Liver (tissue), 8 donors: ENCODE measurements at regions not wholly inside any gene's neighbourhood (a gene's known extent, or its start where the extent isn't known, plus 50 kb on each side); places are given as distances from the start of the nearest gene placed in this dataset.

Source experiments
- DNase-seq: peaks from one replicate; pipeline ENCODE4 v3.0.0-alpha.2; 2017; ENCODE audit warnings: low spot score
- H3K27ac ChIP-seq, 2 donors: one replicate each; pipeline ENCODE4 v1.7.0; 2013; ENCODE audit warnings: inconsistent platforms in 2 of 2, low read length in 2 of 2, control low read depth in 1 of 2, low read depth in 1 of 2, mild to moderate bottlenecking in 1 of 2
- H3K27me3 ChIP-seq, 4 donors: one replicate each; pipeline versions ENCODE4 v1.6.1 to v1.7.0; 2013; ENCODE audit warnings: low read length in 3 of 4, inconsistent platforms in 1 of 4, mild to moderate bottlenecking in 1 of 4, moderate library complexity in 1 of 4; ENCODE audit not compliant: control insufficient read depth in 4 of 4, insufficient read depth in 4 of 4
- H3K36me3 ChIP-seq, 4 donors: one replicate each; pipeline versions ENCODE4 v1.6.1 to v1.7.0; 2013; ENCODE audit warnings: low read length in 3 of 4, mild to moderate bottlenecking in 3 of 4, low read depth in 1 of 4, moderate library complexity in 1 of 4; ENCODE audit not compliant: control insufficient read depth in 4 of 4, insufficient read depth in 3 of 4
- H3K4me1 ChIP-seq, 4 donors: one replicate each; pipeline versions ENCODE4 v1.6.1 to v1.7.0; 2013; ENCODE audit warnings: low read length in 3 of 4, mild to moderate bottlenecking in 3 of 4, moderate library complexity in 1 of 4; ENCODE audit not compliant: control insufficient read depth in 4 of 4, insufficient read depth in 4 of 4
- H3K4me3 ChIP-seq, 3 donors: one replicate each; pipeline versions ENCODE4 v1.6.1 to v1.7.0; 2013; ENCODE audit warnings: low read length in 3 of 3, control low read depth in 1 of 3, low read depth in 1 of 3, mild to moderate bottlenecking in 1 of 3
- H3K9ac ChIP-seq, 2 donors: one replicate each; pipeline ENCODE4 v1.7.0; 2013; ENCODE audit warnings: low read length in 2 of 2, mild to moderate bottlenecking in 2 of 2, moderate library complexity in 2 of 2, control low read depth in 1 of 2, low read depth in 1 of 2
- H3K9me3 ChIP-seq, 4 donors: one replicate each; pipeline versions ENCODE4 v1.6.1 to v1.7.0; 2013; ENCODE audit warnings: low read length in 3 of 4; ENCODE audit not compliant: control insufficient read depth in 4 of 4
- EGR1 ChIP-seq, 2 donors: IDR thresholded peaks; 2 replicates each; pipeline ENCODE4 v1.6.1; 2016 to 2018; ENCODE audit warnings: antibody characterized with exemption in 2 of 2, low read depth in 2 of 2
- FOXA1 ChIP-seq: IDR thresholded peaks from 2 replicates; pipeline ENCODE4 v1.6.1; 2016; ENCODE audit warnings: antibody characterized with exemption
- FOXA2 ChIP-seq: IDR thresholded peaks from 2 replicates; pipeline ENCODE4 v1.6.1; 2016; ENCODE audit warnings: antibody characterized with exemption
- GABPA ChIP-seq, 2 donors: IDR thresholded peaks in 1 of 2; conservative IDR thresholded peaks in 1 of 2; 2 replicates each; pipeline ENCODE4 v1.6.1; 2016; ENCODE audit warnings: antibody characterized with exemption in 2 of 2, mild to moderate bottlenecking in 1 of 2, moderate library complexity in 1 of 2
- HNF4A ChIP-seq, 2 donors: conservative IDR thresholded peaks; 2 replicates each; pipeline ENCODE4 v1.6.1; 2016; ENCODE audit warnings: antibody characterized with exemption in 2 of 2, mild to moderate bottlenecking in 2 of 2
- HNF4G ChIP-seq: IDR thresholded peaks from 2 replicates; pipeline ENCODE4 v1.6.1; 2016; ENCODE audit warnings: antibody characterized with exemption
- JUND ChIP-seq, 2 donors: IDR thresholded peaks; 2 replicates each; pipeline ENCODE4 v1.6.1; 2016; ENCODE audit warnings: antibody characterized with exemption in 2 of 2
- MAX ChIP-seq: IDR thresholded peaks from 2 replicates; pipeline ENCODE4 v1.6.1; 2016; ENCODE audit warnings: antibody characterized with exemption
- NR2F2 ChIP-seq: IDR thresholded peaks from 2 replicates; pipeline ENCODE4 v1.6.1; 2016; ENCODE audit warnings: antibody characterized with exemption
- RAD21 ChIP-seq, 2 donors: IDR thresholded peaks; 2 replicates each; pipeline ENCODE4 v1.6.1; 2016; ENCODE audit warnings: antibody characterized with exemption in 2 of 2, mild to moderate bottlenecking in 2 of 2
- REST ChIP-seq: IDR thresholded peaks from 2 replicates; pipeline ENCODE4 v1.6.1; 2016; ENCODE audit warnings: antibody characterized with exemption, mild to moderate bottlenecking
- RXRA ChIP-seq, 2 donors: IDR thresholded peaks; 2 replicates each; pipeline ENCODE4 v1.6.1; 2017 to 2018; ENCODE audit warnings: antibody characterized with exemption in 2 of 2, mild to moderate bottlenecking in 1 of 2
- SP1 ChIP-seq: IDR thresholded peaks from 2 replicates; pipeline ENCODE4 v1.6.1; 2018; ENCODE audit warnings: antibody characterized with exemption, mild to moderate bottlenecking
- TAF1 ChIP-seq: conservative IDR thresholded peaks from 2 replicates; pipeline ENCODE4 v1.6.1; 2016; ENCODE audit warnings: antibody characterized with exemption, mild to moderate bottlenecking
- YY1 ChIP-seq: IDR thresholded peaks from 2 replicates; pipeline ENCODE4 v1.6.1; 2016; ENCODE audit warnings: antibody characterized with exemption, mild to moderate bottlenecking
- ZBTB33 ChIP-seq: IDR thresholded peaks from 2 replicates; pipeline ENCODE4 v1.6.1; 2016; ENCODE audit warnings: antibody characterized with exemption
- WGBS: extraction: QIAGEN DNeasy Blood & Tissue Kit; methylation state at CpG from one replicate; pipeline ENCODE4 v1.1.7; 2013; 5-methylcytosine and 5-hydroxymethylcytosine counted together
- TF ChIP-seq, protein P1 (sequence below): fragments of 150-350 bp; IDR thresholded peaks from 2 replicates; pipeline ENCODE4 v1.5.1; 2017; ENCODE audit warnings: improper control_type of control experiment, low read depth, low read length; ENCODE audit not compliant: missing input control
- TF ChIP-seq, protein P2 (sequence below): IDR thresholded peaks from 2 replicates; pipeline ENCODE4 v1.6.1; 2016; ENCODE audit warnings: antibody characterized with exemption
- donor health status: healthy.
- donor health status: healthy.
- donor health status: healthy.
- donor health status: healthy.
- donor health status: healthy.

DNA sequence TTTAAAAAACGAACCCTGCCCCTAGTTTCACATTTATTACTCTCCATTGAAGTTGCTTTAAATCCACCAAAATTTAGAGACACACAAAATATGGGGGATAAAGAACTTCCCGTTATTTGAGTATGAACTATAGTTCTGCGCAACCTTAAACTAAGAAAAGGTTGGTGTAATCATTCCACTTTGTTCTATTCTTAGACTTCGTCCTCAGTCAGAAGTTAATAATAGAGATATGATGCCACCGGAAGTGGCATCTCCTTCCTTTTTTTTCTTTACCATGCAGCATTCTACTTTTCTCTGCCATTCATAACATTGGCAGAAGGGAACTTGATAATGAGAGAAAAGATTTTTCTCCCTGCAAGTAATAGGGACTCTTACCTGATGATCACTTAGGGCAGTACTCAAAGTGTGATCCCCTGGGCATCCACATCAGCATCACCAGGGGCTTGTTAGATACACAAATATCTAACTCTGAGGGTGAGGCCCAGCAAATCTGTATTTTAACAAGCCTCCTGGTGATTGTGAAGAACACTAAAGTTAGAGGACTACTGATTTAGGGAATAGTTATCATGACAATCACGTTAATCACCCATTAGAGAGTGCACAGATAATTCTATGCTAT, 147.7 kb upstream of the DTNA start:
- Histone ChIP-seq H3K4me3 (no peak overlapping the region), H3K27ac (no peak overlapping the region), H3K9me3 (no peaks in the 10 kb centered on the region), H3K4me1 (no peaks in the 10 kb centered on the region), H3K27me3 (no peaks in the 10 kb centered on the region), H3K9ac (no peak overlapping the region), H3K36me3 (no peaks in the 10 kb centered on the region)
- TF ChIP-seq RAD21 (IDR thresholded peaks at IDR 0.05): no peak
- TF ChIP-seq JUND (IDR thresholded peaks at IDR 0.05): no peak
- no peak for TF ChIP-seq YY1
- TF ChIP-seq HNF4G: no peak
- no peak for TF ChIP-seq NR2F2
- TF ChIP-seq, protein P1, sequence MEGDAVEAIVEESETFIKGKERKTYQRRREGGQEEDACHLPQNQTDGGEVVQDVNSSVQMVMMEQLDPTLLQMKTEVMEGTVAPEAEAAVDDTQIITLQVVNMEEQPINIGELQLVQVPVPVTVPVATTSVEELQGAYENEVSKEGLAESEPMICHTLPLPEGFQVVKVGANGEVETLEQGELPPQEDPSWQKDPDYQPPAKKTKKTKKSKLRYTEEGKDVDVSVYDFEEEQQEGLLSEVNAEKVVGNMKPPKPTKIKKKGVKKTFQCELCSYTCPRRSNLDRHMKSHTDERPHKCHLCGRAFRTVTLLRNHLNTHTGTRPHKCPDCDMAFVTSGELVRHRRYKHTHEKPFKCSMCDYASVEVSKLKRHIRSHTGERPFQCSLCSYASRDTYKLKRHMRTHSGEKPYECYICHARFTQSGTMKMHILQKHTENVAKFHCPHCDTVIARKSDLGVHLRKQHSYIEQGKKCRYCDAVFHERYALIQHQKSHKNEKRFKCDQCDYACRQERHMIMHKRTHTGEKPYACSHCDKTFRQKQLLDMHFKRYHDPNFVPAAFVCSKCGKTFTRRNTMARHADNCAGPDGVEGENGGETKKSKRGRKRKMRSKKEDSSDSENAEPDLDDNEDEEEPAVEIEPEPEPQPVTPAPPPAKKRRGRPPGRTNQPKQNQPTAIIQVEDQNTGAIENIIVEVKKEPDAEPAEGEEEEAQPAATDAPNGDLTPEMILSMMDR: no peak
- no peak for TF ChIP-seq HNF4A (conservative IDR thresholded peaks at IDR 0.05)
- TF ChIP-seq REST: no peak
- TF ChIP-seq RXRA (IDR thresholded peaks at IDR 0.05): no peak
- TF ChIP-seq MAX: no peak
- no peak for TF ChIP-seq FOXA2
- TF ChIP-seq, protein P2, sequence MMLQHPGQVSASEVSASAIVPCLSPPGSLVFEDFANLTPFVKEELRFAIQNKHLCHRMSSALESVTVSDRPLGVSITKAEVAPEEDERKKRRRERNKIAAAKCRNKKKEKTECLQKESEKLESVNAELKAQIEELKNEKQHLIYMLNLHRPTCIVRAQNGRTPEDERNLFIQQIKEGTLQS: no peak
- TF ChIP-seq GABPA (IDR thresholded peaks at IDR 0.05 in 1 of 2, conservative IDR thresholded peaks at IDR 0.05 in 1 of 2): no peak
- no peak for TF ChIP-seq ZBTB33
- no peak for TF ChIP-seq TAF1
- TF ChIP-seq SP1: no peak
- no peak for TF ChIP-seq EGR1 (IDR thresholded peaks at IDR 0.05; ENCODE audit: low read depth in 2 of 2)
- TF ChIP-seq FOXA1: no peak
- DNase-seq: no peak
- WGBS: 82% methylated on average over 6 of the region's 6 CpGs
